ENCODE measurements at regions not wholly inside any gene's neighbourhood (a gene's known extent, or its start where the extent isn't known, plus 50 kb on each side); places are given as distances from the start of the nearest gene placed in this dataset.

DNA sequence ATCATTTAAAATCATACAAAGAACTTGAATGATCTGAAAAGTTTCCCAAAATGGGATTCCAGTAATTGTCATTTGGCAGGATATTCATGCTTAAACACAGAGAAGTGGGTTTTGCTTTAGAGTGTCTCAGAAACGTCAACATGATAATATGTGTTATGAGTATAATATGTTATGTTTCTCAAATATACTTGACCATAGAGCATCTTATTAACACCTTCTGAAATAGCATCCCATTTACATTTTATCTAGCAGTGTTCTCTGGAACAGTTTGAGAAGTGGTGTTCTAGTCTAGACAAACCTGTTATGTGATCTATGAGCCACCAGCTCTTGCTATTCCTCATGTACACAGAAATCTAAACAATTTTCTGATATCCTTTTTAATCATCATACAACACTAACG lies 588.8 kb upstream of the PBX1 start:
- no TSS peak for BruUV-seq (replicated peaks)
- Histone ChIP-seq H3K9me2 (ENCODE audit: insufficient read depth) (no peaks in the 10 kb centered on the region), H3K27ac (ENCODE audit: low read depth, low read length) (no peak overlapping the region), H3K9ac (ENCODE audit: low read length) (no peak overlapping the region), H3K4me1 (ENCODE audit: control insufficient read depth in 1 of 2, insufficient read depth in 2 of 2, low read length in 2 of 2) (no peaks in the 10 kb centered on the region), H3K9me3 (ENCODE audit: control insufficient read depth in 1 of 2, insufficient read depth in 1 of 2, low read depth in 1 of 2, low read length in 2 of 2) (no peaks in the 10 kb centered on the region), H3K4me2 (ENCODE audit: low read length) (no peak overlapping the region), H4K20me1 (ENCODE audit: insufficient read depth) (no peaks in the 10 kb centered on the region), H2AFZ (ENCODE audit: low read depth, low read length, poor library complexity, severe bottlenecking) (no peak overlapping the region), H3K36me3 (ENCODE audit: control insufficient read depth in 1 of 2, insufficient read depth in 2 of 2, low read length in 2 of 2) (no peaks in the 10 kb centered on the region), H3K79me2 (ENCODE audit: insufficient read depth, low read length) (no peaks in the 10 kb centered on the region), H3K4me3 (replicated peaks in 1 of 2; ENCODE audit: low read depth in 1 of 2, low read length in 2 of 2) (no peak overlapping the region), H3K27me3 (ENCODE audit: insufficient read depth, low read length) (no peaks in the 10 kb centered on the region)
- intact Hi-C loops (cut with micrococcal nuclease): no loop called here
- DNase-seq (ENCODE audit: low read depth, low spot score) (no peak), ATAC-seq (no peak)
- POLR2A ChIA-PET: no interaction called here
- TF ChIP-seq RAD21 (IDR thresholded peaks at IDR 0.05; ENCODE audit: low read depth) (no peak), SRF (IDR thresholded peaks at IDR 0.05; ENCODE audit: low read depth) (no peak), CBX3 (IDR thresholded peaks at IDR 0.05; ENCODE audit: low read depth) (no peak), ZFX (IDR thresholded peaks at IDR 0.05) (no peak), EZH2 (IDR thresholded peaks at IDR 0.05) (no peak), JUND (IDR thresholded peaks at IDR 0.05) (no peak), SP1 (IDR thresholded peaks at IDR 0.05; ENCODE audit: low read depth) (no peak), FOSL1 (IDR thresholded peaks at IDR 0.05; ENCODE audit: low read depth) (no peak), EZH2phosphoT487 (IDR thresholded peaks at IDR 0.05; ENCODE audit: borderline replicate concordance) (no peak)
- TF ChIP-seq, protein P1, sequence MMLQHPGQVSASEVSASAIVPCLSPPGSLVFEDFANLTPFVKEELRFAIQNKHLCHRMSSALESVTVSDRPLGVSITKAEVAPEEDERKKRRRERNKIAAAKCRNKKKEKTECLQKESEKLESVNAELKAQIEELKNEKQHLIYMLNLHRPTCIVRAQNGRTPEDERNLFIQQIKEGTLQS (IDR thresholded peaks at IDR 0.05): no peak
- TF ChIP-seq, protein P2, sequence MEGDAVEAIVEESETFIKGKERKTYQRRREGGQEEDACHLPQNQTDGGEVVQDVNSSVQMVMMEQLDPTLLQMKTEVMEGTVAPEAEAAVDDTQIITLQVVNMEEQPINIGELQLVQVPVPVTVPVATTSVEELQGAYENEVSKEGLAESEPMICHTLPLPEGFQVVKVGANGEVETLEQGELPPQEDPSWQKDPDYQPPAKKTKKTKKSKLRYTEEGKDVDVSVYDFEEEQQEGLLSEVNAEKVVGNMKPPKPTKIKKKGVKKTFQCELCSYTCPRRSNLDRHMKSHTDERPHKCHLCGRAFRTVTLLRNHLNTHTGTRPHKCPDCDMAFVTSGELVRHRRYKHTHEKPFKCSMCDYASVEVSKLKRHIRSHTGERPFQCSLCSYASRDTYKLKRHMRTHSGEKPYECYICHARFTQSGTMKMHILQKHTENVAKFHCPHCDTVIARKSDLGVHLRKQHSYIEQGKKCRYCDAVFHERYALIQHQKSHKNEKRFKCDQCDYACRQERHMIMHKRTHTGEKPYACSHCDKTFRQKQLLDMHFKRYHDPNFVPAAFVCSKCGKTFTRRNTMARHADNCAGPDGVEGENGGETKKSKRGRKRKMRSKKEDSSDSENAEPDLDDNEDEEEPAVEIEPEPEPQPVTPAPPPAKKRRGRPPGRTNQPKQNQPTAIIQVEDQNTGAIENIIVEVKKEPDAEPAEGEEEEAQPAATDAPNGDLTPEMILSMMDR (IDR thresholded peaks at IDR 0.05 in 2 of 3, conservative IDR thresholded peaks at IDR 0.05 in 1 of 3; ENCODE audit: borderline replicate concordance in 1 of 3, insufficient read depth in 1 of 3, low read depth in 2 of 3, low read length in 2 of 3): no peak
- TF ChIP-seq, protein P3, sequence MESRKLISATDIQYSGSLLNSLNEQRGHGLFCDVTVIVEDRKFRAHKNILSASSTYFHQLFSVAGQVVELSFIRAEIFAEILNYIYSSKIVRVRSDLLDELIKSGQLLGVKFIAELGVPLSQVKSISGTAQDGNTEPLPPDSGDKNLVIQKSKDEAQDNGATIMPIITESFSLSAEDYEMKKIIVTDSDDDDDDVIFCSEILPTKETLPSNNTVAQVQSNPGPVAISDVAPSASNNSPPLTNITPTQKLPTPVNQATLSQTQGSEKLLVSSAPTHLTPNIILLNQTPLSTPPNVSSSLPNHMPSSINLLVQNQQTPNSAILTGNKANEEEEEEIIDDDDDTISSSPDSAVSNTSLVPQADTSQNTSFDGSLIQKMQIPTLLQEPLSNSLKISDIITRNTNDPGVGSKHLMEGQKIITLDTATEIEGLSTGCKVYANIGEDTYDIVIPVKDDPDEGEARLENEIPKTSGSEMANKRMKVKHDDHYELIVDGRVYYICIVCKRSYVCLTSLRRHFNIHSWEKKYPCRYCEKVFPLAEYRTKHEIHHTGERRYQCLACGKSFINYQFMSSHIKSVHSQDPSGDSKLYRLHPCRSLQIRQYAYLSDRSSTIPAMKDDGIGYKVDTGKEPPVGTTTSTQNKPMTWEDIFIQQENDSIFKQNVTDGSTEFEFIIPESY (IDR thresholded peaks at IDR 0.05; ENCODE audit: extremely low read depth, insufficient replicate concordance, low read length): no peak
- CTCF ChIA-PET: no interaction called here
- RAD21 ChIA-PET (ENCODE audit: low non-redundant PET in 1 of 2, low total read pairs in 2 of 2, uncharacterized antibody in 2 of 2, unreplicated experiment in 2 of 2): no interaction called here

Measured in HCT116 (cell line).